NCI-H526 treated with DMSO at 0.1 percent for 48 hours (cell line): ENCODE measurements at regions not wholly inside any gene's neighbourhood (a gene's known extent, or its start where the extent isn't known, plus 50 kb on each side); places are given as distances from the start of the nearest gene placed in this dataset.
"Not testable (repeated sequence)": the region's sequence is repeated elsewhere in the genome, so short reads cannot be mapped to it uniquely, and the experiment has no call there.

Source experiments
- DNase-seq: peaks from one replicate; lab custom pipeline; 2025; lab: John Stamatoyannopoulos, UW

DNA sequence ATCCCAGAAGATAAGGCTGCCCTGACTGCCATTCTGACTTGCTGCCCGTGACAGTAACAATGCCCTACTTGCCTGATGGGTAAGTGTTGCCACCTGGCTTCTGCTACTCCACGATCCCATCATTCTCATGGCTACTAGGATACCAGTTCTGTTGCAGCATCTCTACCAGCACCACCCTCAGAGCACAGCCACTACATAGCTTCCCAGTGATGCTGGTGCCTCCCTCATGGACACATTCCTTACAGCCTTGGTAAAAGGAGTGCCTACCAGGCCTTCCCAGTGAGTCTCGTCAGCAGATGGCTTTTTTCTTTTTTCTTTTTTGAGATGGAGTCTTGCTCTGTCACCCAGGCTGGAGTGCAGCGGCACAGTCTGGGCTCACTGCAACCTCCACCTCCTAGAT is 84.4 kb upstream of the CMKLR1 start:
- DNase-seq: no peak

DNA sequence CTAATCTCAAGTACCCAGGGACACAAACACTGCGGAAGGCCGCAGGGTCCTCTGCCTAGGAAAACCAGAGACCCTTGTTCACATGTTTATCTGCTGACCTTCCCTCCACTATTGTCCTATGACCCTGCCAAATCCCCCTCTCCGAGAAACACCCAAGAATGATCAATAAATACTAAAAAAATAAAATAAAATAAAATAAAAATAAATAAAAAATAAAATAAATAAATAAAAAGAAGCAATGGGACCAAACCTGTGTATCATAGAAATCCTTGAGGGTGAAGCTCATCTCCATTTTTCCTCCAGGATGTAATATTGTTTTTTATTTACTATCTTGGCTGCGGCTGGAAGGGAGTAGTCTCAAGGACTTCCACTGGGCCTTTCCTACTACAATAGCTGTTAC is 82.0 kb upstream of the CMKLR1 start:
- not testable (repeated sequence) for DNase-seq

DNA sequence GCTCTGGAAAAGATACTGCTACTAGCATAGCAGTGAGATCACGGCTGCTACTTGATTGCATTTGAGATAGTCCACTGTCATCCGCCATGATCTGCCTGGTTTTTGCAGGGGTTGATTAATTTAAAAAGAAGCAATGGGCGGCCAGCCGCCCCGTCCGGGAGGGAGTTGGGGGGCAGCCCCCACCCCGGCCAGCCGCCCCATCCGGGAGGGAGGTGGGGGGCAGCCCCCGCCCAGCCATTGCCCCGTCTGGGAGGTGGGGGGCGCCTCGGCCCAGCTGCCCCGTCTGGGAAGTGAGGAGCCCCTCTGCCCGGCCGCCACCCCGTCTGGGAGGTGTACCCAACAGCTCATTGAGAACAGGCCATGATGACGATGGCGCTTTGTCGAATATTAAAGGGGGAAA is 81.3 kb upstream of the CMKLR1 start:
- not testable (repeated sequence) for DNase-seq

DNA sequence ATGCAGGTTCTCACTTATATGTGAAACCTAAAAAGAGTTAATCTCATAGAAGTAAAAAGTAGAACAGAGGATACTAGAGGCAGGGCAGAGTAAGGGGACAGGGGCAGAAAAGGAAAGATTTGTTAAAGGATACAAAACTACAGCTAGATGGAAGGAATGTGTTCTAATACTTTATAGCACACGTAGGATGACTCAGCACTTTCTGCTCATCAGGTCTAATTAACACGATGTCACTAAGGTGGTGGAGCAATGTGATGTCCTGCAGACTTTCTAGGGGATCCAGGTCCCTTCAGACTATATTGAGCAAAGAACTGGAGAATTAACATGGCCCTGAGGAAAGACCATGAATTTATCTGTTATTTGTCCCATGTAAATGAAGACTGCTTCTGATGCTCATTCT is 80.8 kb upstream of the CMKLR1 start:
- no peak for DNase-seq

DNA sequence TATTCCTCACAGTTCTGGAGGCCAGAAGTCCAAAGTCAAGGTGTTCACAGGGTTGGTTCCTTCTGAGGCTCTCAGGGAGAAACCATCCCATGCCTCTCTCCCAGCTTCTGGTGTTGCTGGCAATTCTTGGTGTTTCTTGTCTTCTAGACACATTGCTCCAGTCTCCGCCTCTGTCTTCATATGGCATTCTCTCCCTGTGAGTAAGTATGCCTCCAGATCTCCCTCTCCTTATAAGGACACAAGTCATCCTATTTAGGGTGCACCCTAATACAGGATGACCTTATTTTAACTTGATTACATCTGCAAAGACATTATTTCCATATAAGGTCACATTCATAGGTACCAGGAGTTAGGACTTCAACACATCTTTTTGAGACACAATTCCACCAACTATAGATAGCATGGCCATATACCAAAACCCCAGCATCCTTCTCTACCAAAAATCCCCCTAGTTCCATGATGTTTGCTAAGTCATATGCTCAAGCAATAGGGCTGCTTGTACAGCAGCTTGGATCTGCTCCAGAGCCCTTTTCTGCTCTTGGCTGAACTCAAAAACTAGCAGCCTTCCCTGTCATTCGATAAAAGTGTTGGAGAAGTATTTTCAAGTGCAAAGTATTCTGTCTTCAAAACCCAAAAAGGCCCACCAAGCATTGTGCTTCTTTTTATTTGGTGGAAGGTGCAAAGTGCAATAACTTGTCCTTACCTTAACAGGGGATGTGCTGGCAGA is 79.2 kb upstream of the CMKLR1 start:
- DNase-seq: no peak

DNA sequence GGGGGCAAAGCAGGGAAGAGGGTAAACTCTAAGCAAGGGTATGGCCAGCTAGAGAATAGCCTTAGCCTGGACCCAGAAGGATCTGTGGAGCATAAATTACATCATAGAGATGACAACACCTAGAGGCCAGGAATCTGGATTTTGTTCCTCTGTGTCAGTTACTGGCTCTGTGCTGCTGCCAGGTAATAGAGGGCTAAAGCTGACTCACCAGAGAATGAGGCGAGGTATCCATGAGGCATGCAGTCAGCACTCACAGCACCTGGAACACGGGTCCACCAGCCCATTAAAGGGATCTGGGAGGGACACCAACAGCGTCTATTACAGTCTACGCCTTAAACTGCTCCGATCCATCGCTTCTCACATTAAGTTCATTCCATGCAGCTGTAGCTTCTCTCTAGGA is 74.9 kb upstream of the CMKLR1 start:
- no peak for DNase-seq

DNA sequence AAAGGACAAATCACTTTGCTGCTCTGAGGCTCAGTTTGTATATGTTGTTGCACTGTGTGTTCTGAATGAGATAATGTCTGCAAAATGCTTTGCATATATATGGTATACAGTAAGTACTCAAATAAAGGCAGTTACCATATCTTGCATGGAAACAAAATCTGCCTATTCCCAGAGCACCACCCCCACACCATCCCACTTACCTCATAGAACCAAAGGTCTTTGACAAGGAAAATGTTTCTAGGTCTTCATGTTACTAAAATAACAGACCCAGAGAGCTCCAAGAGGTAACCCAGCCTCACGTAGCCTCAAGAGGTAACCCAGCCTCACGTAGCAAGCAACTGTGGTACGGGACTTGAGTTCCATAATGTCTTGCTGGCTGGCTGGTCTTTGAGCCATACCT is 71.6 kb upstream of the CMKLR1 start:
- no peak for DNase-seq

DNA sequence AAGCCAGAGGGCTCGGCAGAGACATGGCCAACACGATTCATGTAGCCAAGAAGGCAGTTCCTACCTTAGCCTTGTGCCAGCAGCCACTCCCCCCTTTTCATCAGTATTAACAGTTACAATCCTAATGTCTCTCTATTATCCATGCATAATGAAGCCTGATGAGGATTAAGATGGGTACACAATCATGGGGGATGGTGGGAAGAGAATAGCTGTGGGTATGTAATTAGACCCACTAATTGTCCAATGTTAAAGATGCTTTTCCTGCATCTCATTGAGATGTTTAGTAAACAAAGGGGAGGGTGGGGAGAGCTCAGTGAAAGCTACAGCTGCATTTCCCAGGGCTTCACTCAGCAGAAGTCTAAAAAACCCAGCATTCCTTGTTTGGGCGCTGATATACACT is 70.4 kb upstream of the CMKLR1 start:
- no peak for DNase-seq

DNA sequence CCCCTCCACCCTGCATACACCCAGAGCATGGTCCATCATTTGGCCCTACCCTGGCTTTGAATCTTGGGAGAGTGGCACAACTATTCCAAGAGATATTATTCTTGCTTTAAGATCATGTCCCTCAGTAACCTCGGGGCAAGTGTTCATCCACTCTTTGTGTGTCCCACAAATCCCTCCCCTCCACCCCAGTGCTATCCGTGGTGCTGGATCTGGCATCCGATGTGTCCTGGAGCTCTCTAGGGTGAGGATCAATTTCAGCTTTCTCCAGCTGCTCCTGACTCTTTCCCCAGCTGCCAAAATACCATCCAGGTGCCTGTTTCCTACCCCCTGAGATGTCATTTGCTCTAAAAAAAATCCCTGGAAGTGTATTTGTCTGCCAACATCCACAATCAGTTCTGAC is 64.8 kb upstream of the CMKLR1 start:
- DNase-seq: no peak

DNA sequence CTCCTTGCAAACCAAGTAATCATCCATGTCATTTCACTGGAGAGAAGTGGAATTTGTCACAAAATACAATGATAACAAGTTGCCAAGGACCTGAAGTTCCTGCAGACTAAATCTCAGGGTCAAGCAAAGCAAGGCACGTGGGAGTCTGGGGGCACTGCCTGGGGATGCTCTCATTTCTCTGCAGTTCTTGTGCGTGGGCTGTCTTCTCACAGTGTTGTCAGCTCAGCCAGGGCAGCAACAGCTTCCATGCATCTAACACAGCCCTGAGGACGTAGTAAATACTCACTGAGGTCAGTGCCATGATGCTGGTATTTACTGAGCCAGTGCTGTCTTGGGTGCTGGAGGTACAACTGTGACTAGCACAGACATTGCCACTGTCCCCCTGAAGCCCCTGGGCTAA is 62.9 kb upstream of the CMKLR1 start:
- no peak for DNase-seq

DNA sequence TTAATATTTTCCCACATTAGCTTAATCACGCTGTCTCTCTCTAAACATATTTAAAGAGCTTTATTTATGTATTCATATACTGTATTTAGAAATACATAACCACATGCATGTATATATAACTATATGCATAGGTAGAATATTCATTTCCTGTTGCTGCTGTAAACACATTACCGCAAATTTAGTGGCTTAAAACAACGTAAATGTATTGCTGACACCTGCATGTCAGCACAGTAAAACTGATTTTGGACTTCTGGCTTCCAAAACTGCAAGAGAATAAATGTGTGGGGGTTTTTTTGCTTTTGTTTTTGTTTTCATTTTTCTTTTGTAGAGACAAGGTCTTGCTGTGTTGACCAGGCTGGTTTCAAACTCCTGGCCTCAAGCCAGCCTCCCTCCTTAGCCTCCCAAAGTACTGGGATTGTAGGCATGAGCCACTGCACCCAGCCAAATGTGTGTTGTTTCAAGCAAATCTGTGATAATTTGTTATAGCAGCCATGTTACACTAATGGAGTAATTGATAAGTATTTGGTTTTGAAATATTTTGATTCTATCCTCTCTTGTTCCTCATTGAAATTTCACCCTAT is 61.9 kb upstream of the CMKLR1 start:
- no peak for DNase-seq

DNA sequence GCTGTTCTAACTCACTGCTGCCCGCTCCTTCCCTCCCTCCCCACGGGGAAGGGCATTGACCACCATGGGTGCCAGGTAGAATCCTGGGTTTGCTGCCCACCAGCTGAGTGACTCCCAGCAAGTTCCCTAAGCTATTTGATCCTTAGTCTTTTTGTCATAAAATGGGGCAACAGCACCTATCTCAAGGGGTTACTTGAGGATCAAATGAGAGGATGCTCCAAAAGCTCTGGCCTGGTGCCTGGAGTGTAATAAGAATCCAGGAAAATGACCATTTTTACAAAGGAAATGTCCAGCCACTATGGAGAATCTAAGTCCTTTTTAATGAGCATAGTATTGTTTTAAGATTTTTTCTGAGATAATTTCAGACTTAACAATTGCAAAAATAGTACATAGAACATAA is 61.4 kb upstream of the CMKLR1 start:
- no peak for DNase-seq

DNA sequence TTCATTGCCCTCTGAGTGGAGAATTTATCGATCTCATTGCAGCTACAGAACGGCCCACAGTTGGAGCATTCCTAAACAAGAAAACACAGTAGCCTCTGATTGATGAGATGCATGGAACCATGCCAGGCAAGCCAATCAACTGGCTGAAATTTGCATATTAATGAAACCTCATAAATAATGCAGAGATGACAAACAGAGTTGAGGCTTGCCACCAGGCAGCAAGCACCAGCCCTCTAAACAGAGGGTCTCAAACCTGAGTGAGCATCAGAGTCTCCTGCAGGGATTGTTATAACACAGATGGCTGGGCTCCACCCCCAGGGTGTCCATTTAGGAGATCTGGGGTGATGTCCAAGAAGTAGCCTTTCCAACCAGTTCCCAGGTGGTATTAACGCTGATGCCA is 60.9 kb upstream of the CMKLR1 start:
- no peak for DNase-seq

DNA sequence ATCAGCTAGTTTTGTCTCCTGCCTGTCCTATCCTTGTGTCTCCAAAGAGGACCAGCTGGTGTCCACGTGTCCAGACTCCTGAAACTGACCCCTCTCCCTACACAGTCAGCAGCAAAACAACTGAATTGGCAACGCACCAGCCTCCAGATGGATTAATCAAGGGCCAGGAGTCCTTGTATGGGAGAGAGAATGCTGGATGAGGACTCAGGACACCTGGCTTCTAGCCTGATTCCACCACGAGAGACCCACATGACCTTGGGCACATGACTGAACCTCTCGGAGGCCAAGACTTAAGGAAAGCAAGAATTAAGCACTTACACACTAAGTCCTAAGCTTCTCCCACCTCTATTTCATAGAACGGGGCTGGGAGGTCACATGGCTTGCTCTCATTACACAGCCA is 60.4 kb upstream of the CMKLR1 start:
- no peak for DNase-seq

DNA sequence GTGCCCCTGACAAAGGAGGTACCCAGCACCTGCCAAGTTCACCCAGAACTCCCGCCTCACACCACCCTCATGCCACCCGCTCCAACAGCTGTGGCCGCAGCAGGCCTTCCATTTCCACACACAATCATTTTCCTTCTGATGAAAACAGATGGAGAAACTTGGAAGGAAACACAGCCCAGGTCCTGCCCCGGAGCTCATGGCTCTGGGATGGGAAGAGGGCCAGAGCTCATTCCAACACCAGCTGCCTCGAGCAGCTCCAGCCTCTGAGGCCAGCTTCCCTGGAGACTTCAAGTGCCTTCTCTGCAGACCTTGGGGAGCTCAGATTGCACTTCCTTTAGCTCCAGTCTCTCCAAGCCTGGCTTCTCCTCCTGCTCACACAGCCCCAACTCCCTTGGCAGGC is 55.1 kb upstream of the CMKLR1 start:
- no peak for DNase-seq

DNA sequence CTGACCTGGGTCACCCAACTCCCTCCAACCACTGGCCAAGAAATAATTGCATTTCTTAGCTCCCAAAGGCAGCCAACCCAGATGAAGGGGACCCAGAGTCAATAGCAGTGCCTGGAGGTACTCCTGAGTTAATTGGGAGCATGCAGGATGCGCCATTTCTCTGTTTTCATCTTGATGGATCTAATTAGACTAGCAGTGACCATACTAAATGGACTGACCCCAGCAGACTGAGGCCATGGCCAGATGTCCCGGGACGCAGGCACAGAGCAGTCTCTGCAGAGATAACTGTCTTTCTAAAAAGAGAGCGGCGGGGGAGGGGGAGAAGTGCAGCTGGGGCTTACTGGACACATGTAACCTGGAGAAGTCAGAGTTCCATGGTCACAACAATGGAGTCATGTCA is 53.2 kb upstream of the CMKLR1 start:
- no peak for DNase-seq

DNA sequence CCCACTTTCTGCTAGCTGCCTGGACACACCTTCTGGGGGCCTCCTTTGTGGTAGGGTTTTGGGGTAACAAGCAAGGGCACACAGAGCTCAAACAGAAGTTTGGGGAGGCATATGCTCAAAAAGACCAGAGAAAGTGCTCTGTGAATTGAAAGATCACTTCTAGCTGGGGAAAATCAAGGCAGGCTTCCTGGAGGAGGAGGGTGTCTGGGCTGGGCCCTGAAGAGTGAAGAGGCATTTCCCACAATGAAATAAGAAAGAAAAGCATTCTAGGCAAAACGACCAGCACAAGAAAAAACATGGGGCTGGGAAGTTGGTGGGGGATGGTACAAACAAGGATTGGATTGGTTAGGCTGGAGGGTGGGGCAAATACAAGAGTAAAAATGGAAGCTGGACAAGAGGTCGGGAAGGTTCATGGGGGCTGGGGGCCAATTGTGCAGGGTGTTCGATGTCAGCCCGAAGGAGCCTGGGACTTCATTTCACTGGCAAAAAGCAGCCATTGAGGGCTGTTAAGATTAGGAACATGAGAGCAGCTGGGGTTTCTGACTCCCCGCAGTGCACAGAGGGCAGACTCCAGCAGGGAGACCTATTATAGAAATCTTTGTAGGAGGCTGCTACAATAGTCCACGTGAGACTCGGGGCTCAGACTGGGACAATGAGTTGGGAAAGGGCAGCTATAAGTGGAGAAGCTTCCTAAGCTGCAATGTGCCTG is 51.5 kb upstream of the CMKLR1 start:
- DNase-seq: no peak

DNA sequence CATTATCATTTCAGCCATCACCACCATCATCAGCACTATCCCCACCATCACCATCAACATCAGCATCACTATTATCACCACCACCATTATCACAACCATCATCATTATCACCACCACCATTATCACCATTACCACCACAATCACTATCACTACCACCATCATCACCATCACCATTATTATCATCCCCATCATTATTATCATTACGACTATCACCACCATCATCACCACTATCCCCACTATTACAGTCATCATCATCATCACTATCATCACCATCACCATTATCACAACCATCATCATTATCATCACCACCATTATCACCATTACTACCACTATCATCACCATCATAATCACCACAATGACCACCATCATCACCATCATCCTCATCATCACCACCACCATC is 50.4 kb upstream of the CMKLR1 start:
- DNase-seq: no peak
